Skin of body (tissue), 1 donor: ENCODE measurements at regions not wholly inside any gene's neighbourhood (a gene's known extent, or its start where the extent isn't known, plus 50 kb on each side); places are given as distances from the start of the nearest gene placed in this dataset.

ENCODE experiments used
- DNase-seq: peaks from one replicate; lab custom pipeline; 2025; lab: John Stamatoyannopoulos, UW

DNA sequence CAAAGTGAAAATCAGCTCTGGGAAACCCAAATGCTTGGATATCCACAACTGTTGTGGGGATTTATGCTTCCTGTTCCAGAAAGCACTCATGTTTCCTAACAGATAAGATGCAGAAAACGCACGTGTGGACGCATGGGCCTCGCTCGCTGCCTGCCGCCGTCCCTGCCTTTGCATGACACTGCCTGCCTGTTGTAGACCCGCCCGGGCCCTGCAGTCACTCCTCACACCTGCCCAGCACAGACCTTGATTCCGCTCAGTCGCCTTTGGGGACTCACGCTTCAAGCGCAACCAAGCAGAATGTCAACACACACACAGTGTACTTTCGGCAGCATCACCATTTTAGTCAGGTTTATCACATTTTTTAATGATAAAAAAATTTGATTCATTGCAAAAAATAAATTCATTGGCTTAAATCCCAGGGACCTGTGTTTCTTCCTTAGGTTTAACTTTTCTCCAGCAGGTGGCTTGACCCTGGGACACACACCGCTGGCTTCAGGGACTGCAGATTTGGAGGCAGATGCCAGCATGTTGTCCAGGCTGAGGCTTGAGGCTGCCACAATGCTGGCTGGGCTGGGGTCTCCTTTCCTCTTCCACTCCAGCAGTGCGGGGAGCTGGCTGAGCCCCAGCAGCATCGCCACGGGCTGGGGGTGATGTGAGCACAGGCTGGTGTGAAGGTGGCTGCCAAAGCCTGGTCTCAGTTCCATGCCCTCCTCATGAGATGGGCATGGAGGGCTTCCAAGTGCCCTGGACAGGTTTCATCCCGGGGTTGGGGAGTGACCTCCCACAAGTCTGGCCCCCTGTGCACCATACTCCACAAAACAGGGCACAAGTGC is 416.9 kb upstream of the IRX4 start:
- DNase-seq, result no peak

DNA sequence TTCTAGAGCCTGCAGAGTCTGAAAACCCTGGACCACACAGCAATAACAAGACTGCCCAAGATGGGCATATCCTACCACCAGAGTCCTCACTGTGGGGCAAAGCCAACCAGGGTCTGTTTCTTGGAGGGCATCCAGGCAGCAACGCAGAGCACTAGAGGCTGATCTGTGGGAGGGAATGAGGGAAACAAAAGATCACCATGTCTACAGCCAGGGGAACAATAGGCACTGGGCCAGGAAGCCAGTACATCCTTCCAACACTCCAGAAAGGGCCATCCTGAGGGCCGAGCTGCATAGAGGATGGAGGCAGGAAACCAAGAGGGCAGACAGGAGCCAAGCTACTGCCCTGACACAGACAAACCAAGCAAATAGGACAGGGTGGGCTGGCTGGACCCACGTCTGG is 416.1 kb upstream of the IRX4 start:
- DNase-seq, result no peak

DNA sequence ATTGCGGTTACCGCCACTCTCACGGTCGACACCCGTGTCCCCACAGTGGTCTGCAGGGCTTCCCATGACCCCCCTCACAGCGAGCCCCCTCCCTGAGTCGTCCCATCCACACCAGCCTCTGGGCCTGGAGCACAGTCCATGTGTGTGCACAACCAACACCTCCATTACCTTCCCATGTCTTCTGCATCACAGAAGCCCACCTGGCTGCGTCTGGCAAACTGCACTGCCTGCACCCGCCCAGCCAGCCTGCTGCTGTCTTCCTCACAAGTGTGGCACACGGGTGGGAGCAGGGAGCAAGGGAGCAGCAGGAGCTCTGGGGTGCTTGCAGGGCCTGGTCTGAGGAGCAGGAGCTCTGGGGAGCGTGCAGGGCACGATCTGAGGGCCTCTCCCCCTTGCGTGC is 415.3 kb upstream of the IRX4 start:
- no peak for DNase-seq

DNA sequence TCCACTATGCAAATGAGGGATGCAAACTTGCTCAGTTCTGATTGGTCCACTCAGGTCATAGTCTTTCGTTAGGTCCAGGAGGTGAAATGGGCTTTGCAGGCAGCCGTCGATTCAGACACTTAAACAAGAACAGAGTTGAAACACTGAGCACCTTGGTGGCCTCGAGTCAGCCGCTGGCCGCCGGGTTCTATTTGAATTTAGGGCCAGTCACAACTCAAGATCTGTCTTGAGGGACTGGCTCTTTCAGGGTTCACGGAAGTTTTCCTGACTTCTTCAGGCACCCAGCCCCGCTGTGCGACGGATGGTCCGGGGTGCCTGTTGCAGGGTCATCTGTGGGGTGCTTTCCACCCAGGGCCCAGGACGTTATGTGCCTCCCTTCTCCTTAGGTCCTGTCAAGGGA is 412.8 kb upstream of the IRX4 start:
- DNase-seq, result no peak

DNA sequence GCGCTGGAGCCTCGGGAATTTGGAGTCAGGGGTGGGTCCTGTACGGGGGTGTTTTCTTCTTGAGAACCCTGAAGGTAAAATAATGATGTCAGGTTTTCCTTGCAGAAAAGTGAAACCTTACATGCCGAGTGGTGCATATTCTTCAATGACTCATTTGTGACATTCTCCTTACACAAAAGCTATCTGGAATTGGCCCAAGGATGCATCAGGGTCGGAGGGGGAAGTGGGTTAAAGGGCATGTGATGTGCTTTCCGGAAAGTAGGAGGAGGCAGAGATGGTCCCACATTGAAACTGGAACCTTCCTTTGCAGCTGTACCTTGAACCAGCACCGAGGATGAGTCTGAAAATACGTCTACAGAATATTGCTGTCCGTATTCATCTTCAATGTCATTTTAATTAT is 411.2 kb upstream of the IRX4 start:
- no peak for DNase-seq

DNA sequence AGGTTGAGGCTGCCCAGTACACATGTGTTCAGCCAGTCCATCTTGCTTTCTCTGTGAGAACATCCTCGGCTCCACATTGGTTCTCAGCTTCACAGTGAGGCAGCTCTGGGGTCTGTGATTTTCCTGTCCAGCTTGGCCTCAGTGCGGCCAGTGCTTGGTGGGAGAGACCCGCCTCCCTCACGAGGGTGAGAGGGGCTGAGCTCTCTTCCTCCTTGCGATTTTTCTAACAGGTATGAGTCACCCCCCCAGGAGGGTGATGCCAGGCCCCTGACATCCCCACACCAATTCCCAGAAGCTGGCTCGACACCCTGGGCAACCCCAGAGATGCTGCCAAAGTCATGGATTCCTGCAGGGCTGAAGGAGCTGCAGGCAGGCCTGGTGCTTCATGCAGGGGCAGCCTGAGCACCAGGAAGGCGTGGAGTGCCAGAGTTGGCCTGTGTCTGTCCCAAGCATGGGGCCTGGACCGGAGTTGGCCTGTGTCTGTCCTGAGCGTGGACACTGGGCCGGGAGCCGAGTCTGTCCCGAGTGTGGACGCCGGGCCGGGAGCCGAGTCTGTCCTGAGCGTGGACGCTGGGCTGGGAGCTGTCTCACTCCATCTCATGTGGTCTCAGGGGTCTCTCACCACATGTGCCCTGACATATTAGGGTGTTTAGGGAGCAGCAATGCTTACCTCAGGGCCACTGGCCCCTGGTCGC is 408.6 kb upstream of the IRX4 start:
- no peak for DNase-seq

DNA sequence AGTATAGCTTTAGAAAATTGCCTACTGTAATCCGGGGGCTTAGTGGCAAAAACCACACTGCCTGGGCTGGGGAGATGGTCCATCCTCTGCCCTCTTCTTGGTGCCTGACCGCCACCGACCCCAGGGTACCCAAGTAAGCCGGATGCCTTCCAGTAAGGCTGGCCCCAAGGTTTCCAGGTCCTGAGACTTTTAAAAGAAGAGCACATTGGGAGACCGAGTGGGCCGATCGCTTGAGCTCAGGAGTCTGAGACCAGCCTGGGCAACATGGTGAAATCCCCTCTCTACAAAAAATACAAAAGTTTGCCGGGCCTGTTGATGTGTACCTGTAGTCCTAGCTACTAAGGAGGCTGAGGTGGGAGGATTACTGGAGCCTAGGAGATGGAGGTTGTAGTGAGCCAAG is 406.7 kb upstream of the IRX4 start:
- DNase-seq, result no peak

DNA sequence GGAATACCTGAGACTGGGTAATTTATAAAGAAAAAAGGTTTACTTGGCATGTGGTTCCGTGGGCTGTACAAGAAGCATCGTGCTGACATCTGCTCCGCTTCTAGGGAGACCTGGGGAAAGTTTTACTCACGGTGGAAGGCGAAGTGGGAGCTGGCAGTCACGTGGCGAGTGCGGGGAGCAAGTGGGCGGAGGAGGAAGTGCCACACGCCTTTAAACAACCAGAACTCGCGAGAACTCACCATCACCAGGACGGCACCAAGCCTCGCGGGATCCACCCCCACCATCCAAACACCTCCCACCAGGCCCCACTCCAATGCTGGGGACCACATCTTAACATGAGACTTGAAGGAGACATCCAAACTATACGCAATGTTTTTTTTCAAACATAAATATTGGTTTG is 406.2 kb upstream of the IRX4 start:
- DNase-seq, result no peak

DNA sequence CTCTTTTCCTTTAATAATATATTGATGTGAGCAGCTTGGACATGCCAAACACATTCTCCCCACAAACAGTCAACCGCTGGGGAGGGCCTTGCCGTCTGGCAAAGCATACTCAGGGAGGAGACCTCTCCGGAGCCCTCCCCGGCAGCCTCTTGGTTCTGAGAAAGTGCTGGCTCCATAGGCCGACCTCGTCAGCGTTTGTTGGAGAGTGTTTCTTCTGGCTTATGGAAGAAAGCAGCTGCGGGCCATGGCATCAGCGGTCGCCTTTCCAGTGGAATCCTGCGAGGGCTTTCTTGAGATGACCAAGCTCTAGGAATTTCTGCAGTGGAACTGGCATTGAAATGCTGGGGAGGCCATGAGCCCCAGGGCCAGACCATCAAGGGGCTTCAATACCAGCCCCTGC is 405.7 kb upstream of the IRX4 start:
- no peak for DNase-seq

DNA sequence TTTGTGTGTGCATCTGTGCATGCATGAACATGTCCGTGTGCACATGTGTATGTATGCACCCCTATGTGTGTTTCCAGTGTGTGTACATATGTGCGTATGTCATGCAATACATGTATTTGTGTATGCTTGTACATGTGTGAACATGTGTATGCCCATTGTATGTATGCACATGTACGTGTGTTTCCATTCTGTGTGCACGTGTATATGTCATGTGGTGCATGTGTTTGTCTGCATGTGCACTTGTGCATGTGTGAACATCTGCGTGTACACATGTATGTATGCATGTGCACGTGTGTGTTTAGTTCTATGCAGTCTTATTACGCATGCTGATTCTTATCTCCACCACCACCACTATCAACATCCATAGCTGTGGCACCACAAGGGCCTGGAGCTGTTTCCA is 403.5 kb upstream of the IRX4 start:
- DNase-seq, result no peak

DNA sequence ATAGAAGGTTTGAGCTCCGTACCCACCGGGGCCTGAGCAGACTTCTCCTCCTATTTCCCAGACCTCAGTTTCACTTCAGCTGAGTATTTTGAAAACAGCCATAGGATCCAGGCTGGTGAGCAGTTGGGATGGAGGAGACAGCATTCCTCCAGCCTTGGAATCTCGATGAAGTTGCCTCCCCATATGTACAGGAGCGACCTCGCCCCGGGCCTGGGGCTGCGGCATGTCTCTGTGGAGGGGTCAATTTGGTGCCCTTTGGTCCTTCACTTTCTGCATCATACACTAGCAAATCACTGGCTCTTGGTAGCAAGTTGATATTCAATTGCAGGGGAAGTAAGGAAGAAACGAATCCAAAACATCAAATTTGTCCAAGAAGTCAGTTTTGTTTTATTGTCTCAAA is 402.0 kb upstream of the IRX4 start:
- no peak for DNase-seq

DNA sequence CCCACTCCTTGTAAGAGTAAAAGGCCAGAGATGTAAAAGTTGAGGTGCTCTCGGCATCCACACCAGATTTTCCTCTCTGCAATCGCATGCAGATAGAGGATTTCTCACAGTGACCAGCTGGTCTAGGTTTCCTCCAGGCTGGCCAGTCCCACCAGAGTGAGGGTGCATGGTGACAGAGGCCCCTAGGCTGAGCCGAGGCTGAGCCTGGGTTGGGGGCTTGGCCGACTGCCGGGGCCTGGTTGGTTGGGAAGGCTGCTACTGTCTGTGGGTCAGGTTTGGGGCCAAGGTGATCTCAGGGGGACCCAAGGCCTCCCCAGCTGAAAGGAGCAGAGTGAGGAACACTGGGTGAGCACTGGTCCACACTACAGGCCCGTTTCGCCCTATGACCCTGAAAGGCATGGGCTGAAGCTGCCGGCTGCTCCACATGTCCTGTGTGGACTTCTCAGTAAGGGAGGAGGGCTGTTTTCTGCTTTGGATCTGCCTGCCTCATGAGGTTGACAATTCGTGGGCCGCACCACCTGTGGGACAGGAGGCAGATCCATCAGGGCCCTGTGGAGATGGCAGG is 400.8 kb upstream of the IRX4 start:
- DNase-seq, result no peak

DNA sequence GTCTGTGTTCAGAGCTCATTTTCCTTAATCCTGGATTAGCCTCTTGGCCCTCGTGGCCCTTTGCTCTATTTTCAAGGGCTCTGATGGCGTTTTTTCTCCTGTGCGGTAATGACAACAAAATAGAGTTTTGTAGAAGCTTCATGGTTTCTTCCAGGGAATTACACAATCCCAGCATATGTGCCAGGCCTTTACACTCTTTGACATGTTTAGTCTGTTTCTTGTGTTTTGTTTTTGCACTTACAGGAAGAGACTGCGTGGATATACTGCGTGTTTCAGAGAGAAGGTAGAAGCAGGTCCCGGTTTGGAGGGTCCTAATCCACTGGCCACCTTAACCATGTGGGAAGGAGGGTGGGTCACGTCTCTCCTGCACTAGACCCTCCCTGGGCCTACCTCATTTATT is 400.2 kb upstream of the IRX4 start:
- no peak for DNase-seq

DNA sequence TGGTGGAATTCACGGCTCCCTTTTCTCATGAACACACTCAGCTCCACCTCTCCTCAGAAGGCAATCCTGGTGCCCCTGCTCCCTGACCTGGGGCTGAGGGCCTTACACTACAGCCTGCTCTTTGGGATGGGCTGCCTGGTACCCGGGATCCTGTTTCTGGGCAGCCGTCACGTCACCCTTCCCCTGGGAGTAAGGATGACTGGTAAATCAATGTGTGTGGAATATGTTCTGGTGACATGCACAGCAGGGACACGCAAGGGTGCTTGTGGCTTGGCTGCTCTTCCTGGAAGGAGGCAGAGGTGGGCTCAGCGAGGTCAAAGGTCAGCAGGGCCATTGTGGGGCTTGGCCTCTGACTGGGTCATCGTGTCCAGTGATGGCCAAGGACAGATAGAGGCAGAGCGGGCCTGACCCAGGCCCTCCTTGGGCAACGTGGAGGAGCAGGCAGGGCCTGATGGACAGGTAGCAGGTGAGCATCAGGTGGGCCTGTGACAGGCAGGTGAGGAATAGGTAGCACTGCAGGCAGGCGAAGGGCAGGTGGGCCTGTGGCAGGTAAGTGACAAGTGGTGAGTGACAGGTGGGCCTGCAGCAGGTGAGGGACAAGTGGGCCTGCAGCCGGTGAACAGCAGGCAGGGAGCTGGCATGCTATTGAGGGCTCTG is 399.4 kb upstream of the IRX4 start:
- DNase-seq, result no peak

DNA sequence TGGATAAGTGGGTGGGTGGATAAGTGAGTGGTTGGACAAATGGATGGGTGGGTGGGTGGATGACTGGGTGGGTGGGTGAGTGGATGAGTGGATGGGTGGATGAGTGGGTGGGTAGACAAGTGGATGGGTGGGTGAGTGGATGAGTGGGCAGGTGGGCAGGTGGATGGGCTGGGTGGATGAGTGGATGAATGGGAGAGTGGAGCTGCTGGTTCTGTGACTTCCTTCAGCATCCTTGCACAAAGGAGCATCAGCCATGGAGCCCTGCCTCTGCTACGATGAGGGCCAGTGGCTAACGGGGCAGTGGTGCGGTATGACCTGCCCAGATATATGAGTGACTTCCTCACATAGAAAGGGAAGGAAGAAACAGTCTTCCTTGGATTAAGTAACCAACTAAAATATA is 398.7 kb upstream of the IRX4 start:
- no peak for DNase-seq

DNA sequence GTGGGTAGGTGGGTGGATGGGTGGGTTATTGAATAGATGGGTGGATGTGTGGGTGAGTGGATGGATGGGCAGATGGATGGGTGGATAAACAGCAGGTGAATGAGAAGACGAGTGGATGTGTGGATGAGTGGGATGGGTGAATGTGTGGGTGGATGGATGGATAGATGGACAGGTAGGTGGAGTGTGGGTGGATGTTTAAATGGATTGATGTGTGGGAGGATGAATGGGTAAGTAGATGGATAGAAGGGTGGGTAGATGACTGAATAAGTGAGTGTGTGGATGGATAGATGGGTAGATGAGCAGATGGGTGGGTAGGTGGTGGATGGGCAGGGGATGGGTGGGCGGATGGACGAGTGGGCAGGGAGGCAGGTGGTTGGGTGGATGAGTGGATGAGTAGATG is 397.6 kb upstream of the IRX4 start:
- no peak for DNase-seq

DNA sequence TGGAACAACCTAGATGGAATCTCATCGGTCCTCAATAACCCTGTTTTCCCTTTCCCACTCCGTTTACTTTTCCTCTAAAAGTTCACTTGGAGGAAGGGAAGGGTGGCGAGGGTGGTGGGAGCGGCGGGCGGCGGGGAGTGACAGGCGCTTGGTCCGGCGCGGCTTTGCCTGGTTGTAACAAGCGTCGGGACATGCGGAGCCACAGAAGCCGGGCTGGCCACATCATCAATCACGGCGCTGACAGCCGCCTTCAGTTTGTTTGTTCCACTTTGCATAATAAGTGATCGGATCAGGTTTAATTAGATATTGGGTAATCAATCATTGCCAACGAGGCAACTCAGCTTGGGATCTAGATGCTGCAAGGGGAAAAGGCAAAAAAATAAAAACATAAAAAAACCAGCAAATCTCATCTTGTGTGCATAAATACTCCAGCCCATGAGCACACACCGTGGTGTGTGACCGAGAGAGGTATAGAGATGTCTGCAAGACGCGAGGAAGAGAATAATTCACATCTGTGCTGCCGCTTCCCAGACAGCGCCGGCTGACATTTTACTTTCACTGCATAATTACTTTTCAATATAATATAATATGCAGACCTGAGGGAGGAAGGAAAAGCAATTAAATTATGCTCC is 396.2 kb upstream of the IRX4 start:
- no peak for DNase-seq

DNA sequence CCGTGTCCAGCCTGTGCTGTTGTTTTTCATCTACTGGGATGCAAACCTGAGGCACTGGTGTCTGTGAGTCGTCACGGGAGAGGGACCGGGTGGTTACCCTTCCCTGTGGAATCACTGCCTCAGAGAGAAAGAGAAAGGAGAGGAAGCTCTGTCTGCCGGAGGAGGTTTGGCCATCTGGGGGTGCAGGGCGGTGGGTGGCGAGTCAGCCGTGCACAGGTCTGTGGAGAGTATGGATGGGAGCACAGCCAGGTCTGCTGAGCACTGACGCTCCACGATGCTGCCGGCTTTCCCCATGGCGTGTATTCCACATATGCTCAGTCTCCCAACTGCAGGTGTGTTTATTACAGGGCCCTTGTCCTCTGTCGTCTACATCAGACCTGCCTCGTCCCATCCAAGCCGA is 395.2 kb upstream of the IRX4 start:
- DNase-seq, result no peak

DNA sequence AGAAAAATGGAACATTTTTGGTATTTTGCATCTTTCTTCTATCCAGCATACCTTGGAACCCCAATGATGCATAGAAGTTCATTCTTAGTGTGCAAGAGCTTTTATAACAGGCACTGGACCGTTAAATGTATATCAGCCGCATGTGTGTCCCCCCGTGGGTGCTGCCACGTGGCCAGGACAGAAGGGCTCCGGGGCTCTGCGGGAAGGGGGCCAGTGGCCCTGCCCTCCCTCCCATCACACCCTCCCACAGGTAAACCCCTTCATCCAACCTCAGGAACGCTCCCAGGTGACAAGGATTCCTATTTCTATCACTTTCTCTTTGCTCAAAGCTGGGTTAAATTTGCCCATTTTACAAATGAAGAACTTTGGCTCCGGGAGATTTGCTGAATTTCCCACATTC is 393.4 kb upstream of the IRX4 start:
- no peak for DNase-seq

DNA sequence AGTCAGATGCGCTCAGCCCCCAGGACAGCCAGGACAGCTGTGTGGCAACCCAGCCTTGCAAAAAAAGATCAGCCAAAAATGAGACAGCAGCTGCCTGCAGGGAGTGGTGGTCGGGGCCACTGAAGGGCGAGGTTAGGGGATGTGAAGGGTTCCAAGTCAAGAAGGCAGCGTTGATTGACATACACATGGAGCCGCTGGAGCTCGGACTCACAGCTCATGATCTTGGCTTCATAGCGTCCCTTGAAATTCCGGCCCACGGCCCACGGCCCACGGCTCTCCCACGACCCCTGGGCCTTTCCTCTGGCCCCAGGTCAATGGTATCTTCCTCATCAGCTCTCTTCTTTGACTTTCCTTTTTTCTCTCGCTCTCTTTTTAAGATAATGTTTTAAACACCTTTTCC is 390.0 kb upstream of the IRX4 start:
- no peak for DNase-seq

DNA sequence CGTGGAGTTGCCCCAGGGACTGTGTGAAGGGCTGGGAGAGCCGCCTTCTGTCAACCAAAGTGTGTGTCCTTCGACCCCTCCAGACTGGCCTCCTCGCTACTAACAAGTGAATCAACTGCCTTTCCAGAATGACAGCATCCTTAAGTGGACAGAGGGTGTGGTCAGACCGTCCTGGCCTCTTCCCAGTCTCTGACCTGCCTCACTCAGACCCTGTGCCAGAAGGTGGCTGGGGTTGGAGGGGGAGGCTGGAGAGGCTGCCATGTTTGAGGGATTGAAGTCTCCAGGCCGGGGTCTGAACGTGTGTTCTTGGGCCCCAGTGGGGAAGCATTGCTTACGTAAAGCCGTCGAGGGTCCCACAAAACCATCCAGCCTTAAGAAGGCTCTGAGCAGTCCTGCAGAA is 389.3 kb upstream of the IRX4 start:
- DNase-seq, result no peak

DNA sequence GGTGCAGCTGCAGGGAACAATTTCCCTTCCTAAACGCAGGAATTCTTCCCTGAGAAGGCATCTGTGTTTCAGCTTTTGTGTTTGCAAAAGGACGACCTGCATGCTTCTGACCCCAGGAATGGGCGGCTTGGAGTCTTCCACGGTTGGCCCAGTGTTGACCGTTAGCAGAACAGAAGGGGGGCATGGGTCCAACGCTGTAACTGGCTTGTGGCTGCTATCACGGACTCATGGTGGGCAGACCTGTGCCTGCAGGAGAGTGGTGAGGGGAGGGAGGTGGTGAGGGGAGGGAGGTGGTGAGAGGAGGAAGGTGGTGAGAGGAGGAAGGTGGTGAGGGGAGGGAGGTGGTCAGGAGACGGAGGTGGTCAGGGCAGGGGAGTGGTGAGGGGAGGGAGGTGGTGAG is 388.6 kb upstream of the IRX4 start:
- DNase-seq, result no peak
